Activated CD8-positive, alpha-beta T cell treated with anti-CD3 and anti-CD28 coated beads for 36 hours (primary cell): ENCODE measurements at regions not wholly inside any gene's neighbourhood (a gene's known extent, or its start where the extent isn't known, plus 50 kb on each side); places are given as distances from the start of the nearest gene placed in this dataset.

ENCODE experiments used
- ATAC-seq: fragments of 200-7000 bp; cut with Tn5 transposase; one replicate; pipeline ENCODE4 v1.10.0; 2021; ENCODE audit warnings: mild to moderate bottlenecking, moderate library complexity
- CTCF ChIA-PET: fragments of 350-600 bp; sonication (Branson Sonifier 250); formaldehyde crosslinking; loops from one replicate; lab custom pipeline; 2021; ENCODE audit warnings: antibody characterized with exemption; lab: Charles Lee
- POLR2A ChIA-PET: fragments of 350-600 bp; sonication (Branson Sonifier 250); formaldehyde crosslinking; loops from one replicate; lab custom pipeline; 2021; ENCODE audit warnings: antibody characterized with exemption; lab: Charles Lee
- DNase-seq: peaks from one replicate; pipeline ENCODE4 v3.0.0-alpha.2; 2020
- H3K27ac Mint-ChIP-seq: one replicate; pipeline ENCODE4 v1.8.0; 2021; ENCODE audit warnings: mild to moderate bottlenecking, mixed read lengths
- H3K27me3 Mint-ChIP-seq: one replicate; pipeline ENCODE4 v1.8.0; 2021; ENCODE audit warnings: mixed read lengths
- H3K36me3 Mint-ChIP-seq: one replicate; pipeline ENCODE4 v1.8.0; 2021; ENCODE audit warnings: low read depth, mixed read lengths
- H3K4me1 Mint-ChIP-seq: one replicate; pipeline ENCODE4 v1.8.0; 2021; ENCODE audit warnings: low read depth, mixed read lengths
- H3K4me3 Mint-ChIP-seq: one replicate; pipeline ENCODE4 v1.8.0; 2021; ENCODE audit warnings: mild to moderate bottlenecking, moderate library complexity, mixed read lengths
- H3K9me3 Mint-ChIP-seq: one replicate; pipeline ENCODE4 v1.8.0; 2021; ENCODE audit warnings: mixed read lengths
- intact Hi-C: fragments of 100-400 bp; cut with micrococcal nuclease; formaldehyde crosslinking; loops from one replicate; pipeline ENCODE4 v1.10.0; 2022
- TF ChIP-seq, protein P1 (sequence below): fragments of 200-600 bp; IDR thresholded peaks from one replicate; pipeline ENCODE4 v1.8.0; 2022; ENCODE audit warnings: antibody characterized with exemption, mild to moderate bottlenecking

DNA sequence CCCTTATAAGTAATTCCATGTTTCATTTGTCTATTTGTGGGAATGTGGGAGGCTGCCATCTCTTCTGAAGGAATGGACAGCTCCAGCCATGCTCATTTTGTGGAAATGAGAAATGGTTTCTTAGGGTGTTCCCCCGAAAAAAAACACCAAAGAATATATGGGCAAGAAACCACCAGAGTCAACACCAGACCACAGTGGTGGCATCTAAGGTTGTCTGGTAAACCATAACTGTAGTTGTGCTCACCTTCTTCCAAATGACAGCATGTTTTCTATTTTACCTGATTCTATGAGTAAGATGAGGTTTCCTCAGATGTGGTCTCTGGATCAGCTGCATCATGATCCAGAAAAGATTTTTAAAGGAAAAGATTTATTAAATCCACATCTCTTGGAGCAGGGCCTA lies 217.0 kb upstream of the C2CD4B start:
- Mint-ChIP-seq H3K4me3 (no peak overlapping the region), H3K27ac (no peak overlapping the region), H3K27me3 (peaks cover 18% of the 10 kb centered on the region), H3K4me1 (no peaks in the 10 kb centered on the region), H3K9me3 (no peaks in the 10 kb centered on the region), H3K36me3 (no peaks in the 10 kb centered on the region)
- POLR2A ChIA-PET: no interaction called here
- DNase-seq (no peak), ATAC-seq (no peak)
- CTCF ChIA-PET: no interaction called here
- intact Hi-C loops: no loop called here
- TF ChIP-seq, protein P1, sequence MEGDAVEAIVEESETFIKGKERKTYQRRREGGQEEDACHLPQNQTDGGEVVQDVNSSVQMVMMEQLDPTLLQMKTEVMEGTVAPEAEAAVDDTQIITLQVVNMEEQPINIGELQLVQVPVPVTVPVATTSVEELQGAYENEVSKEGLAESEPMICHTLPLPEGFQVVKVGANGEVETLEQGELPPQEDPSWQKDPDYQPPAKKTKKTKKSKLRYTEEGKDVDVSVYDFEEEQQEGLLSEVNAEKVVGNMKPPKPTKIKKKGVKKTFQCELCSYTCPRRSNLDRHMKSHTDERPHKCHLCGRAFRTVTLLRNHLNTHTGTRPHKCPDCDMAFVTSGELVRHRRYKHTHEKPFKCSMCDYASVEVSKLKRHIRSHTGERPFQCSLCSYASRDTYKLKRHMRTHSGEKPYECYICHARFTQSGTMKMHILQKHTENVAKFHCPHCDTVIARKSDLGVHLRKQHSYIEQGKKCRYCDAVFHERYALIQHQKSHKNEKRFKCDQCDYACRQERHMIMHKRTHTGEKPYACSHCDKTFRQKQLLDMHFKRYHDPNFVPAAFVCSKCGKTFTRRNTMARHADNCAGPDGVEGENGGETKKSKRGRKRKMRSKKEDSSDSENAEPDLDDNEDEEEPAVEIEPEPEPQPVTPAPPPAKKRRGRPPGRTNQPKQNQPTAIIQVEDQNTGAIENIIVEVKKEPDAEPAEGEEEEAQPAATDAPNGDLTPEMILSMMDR: no peak

DNA sequence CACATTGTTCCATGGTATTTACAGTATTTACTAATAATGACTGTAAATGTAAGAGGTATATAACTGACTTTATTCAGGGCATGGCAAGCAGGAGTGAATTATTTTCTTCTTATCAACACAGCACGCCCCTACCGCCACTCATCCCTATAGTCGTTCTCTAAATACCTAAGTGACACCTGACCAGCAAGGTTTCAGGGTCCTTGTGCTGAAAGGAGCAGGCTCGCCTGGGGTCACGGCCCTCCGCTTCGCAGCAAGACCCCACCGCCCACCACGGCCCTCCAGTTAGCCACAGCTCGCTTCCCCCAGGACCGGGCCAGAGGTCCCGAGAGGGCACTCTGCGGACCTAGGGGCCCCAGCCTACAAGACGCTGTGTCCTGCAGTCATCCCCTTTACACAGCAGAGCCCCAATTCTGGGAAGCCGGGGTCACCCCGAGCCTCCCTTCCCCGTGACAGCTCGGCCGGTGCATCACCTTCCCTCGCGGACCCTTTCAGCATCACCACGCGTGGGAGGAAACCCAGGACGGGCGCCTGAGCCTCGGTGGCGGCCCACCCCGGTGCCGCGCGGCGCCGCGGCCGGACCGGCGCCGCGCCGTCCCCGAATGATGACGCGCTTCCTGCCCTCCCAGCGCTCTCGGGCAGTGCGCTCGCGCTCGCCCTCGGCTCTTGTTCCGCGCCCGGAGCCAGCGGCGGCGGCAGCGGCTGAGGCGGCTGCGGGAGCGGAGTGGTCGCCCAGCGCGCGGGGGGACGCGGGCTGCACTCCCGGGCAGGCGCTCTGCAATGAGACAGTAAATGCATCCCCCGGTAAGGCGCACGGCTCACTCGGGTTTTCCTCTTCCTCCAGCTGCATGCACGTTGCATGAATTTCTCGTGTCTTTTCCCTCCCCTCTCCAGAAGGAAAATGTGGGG lies 225.1 kb upstream of the C2CD4B start, which contains the start of gene TLN2:
Gene TLN2, plus strand, starts transcription at position 666 of the 906 bp plus-strand sequence.
- intact Hi-C loops: no loop called here
- CTCF ChIA-PET: no interaction called here
- DNase-seq: peak; percentile 65
- POLR2A ChIA-PET: interaction anchor here (1.3 kb wide), 1 partner anchor 26 kb away, joined by 3 read pairs; no protein-coding TSS in a partner anchor
- Mint-ChIP-seq H3K9me3 (no peaks in the 10 kb centered on the region), H3K4me3 (peak within 1 kb of the TSS; percentile 92), H3K4me1 (peaks cover 13% of the 10 kb centered on the region), H3K36me3 (no peaks in the 10 kb centered on the region), H3K27ac (peak within 1 kb of the TSS; percentile 85), H3K27me3 (peaks cover 21% of the 10 kb centered on the region)
- TF ChIP-seq, protein P1: no peak
- ATAC-seq: peak; percentile 88

DNA sequence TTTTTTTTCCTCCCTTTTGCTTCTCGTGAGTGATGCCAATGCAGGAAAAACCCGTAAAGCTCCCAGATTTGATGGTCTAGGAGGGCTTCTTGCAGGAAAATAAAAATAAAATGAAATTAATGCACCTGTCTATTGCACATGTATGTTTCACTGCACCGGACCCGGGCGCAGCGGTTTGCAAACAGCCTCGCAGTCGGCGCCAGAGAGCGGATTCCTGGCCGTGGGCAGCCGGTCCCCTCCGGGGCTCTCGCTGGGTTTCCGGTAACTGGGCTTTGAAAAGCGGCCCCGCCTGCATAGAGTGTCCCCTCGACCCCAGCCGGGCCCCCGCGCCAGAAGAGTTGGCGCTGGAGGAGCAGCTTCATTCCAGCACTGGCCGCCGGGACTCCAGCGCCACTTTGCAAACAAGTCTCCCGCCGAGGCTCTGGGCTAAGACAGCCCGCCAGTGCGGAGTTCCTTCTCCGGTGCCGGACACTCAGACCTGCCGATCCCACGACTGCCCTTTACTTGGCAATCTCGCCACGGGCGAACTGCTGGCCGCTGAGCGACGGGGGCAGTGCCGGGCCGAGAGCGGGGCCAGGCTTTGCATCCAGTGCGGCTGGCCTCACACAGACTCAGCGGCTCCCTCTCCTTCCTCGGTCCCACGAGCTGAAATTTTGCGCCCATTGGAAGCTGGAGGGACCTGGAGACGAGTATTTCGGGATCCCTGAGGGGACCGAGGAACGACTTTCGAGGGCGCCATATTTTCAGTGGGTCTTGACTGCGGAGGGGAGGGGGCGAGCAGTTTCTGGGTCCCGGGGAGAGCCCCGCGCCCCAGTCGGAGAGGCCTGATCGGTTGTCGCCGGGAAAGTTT lies 225.9 kb upstream of the C2CD4B start:
- intact Hi-C loops: no loop called here
- POLR2A ChIA-PET: interaction anchor here (1.3 to 1.4 kb wide), 2 partner anchors 16 to 25 kb away, joined by 3 read pairs; no protein-coding TSS in a partner anchor
- TF ChIP-seq, protein P1: no peak
- CTCF ChIA-PET: interaction anchor here (1.5 kb wide), 1 partner anchor 351 kb away, joined by 5 read pairs; no protein-coding TSS in a partner anchor
- H3K4me3 Mint-ChIP-seq: peak overlapping the region; percentile 92
- H3K9me3 Mint-ChIP-seq: no peaks in the 10 kb centered on the region
- ATAC-seq (peak; percentile 43), DNase-seq (peak; percentile 48)
- H3K27me3 Mint-ChIP-seq: peaks cover 19% of the 10 kb centered on the region
- H3K4me1 Mint-ChIP-seq: peaks cover 13% of the 10 kb centered on the region
- H3K36me3 Mint-ChIP-seq: no peaks in the 10 kb centered on the region
- peak overlapping the region; percentile 49 for H3K27ac Mint-ChIP-seq

DNA sequence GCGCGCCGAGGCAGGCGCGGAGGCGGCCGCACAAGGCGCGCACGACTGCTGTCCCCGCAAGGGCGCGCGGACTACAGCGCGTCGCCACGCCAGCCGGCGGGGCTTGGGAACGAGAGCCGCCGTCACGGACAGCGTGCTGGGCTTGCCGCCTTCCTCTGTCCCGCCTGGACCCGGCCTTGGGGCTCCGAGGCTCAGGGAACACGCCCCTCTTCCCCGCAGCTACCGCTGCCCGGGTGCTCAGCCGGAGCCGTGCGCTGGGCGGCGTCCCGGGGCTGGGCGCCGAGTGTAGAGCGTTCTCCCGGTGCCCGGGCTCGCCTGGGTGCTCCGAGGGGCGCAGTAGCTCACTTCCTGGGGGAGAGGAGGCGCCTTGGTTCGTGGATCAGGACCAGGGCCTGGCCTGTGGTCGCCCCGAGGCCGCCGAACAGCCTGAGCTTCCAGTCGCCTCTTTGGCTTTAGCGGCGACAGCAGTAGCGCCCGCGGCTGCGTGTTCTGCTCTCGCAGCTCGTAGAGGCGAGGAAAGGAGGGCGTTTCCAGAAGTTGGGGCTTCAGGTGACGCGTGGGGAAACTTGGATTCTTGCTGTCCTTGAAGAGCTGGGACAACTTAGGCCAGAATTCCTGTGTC lies 226.7 kb upstream of the C2CD4B start:
- DNase-seq (peak; percentile 38), ATAC-seq (peak; percentile 37)
- H3K36me3 Mint-ChIP-seq: no peaks in the 10 kb centered on the region
- intact Hi-C loops: no loop called here
- H3K27me3 Mint-ChIP-seq: peaks cover 19% of the 10 kb centered on the region
- H3K9me3 Mint-ChIP-seq: no peaks in the 10 kb centered on the region
- TF ChIP-seq, protein P1: no peak
- peak overlapping the region; percentile 20 for H3K27ac Mint-ChIP-seq
- H3K4me3 Mint-ChIP-seq: peak overlapping the region; percentile 92
- ChIA-PET POLR2A (interaction anchor here (1.4 kb wide), 1 partner anchor 15 kb away, joined by 3 read pairs; no protein-coding TSS in a partner anchor), CTCF (interaction anchor here (0.6 to 1.5 kb wide), 2 partner anchors 350 to 364 kb away, joined by 3 to 5 read pairs; no protein-coding TSS in a partner anchor)
- H3K4me1 Mint-ChIP-seq: peaks cover 13% of the 10 kb centered on the region
